Activated T-helper 1 cell treated with anti-CD3 and anti-CD28 coated beads, Interleukin-2, amount 50 U/mL, for 16 hours (primary cell): ENCODE measurements at regions not wholly inside any gene's neighbourhood (a gene's known extent, or its start where the extent isn't known, plus 50 kb on each side); places are given as distances from the start of the nearest gene placed in this dataset.
A peak's percentile ranks its signal among the peaks of the same experiment; 100 is the strongest.

Experiments
- DNase-seq, 2 donors: peaks; one replicate each; pipeline ENCODE4 v3.0.0-alpha.2; 2020; ENCODE audit warnings: low read depth in 1 of 2, low spot score in 1 of 2

DNA sequence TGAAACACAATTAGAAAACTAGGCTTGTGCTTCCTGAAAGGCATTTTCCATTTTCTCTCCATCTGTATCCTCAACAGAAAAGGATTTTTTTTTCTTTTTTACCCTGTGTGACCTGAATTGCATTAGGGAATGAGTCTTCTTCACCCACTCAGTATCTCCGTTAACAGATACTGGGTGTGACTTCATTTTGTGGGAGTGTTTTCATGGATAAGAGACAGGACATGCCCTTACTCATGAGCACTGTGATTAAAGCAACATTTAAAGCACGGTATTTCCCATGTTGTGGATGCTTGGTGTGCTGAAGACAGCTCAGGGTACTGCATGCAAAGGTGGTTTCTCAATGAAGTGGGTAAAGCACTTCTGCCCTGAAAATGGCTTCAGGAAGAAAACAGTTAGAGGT, 1397.3 kb upstream of the TMEM132C start:
- DNase-seq: no peak

DNA sequence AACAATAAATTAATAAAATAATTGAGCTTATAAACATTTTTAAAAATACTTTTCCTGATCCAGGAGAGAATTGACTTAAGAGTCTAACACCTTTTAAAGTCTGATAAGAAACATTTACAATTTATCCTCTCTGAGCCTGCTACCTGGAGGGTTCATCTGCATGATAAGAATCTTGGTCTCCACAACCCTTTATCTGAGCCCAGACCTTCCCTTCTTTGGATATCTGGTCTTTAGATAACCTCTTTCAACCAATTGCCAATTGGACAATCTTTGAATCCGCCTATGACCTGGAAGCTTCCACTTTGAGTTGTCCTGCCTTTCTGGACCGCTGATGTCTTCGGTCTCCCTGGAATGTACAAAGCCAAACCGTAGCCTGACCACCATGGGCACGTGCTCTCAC, 1393.3 kb upstream of the TMEM132C start:
- DNase-seq: no peak

DNA sequence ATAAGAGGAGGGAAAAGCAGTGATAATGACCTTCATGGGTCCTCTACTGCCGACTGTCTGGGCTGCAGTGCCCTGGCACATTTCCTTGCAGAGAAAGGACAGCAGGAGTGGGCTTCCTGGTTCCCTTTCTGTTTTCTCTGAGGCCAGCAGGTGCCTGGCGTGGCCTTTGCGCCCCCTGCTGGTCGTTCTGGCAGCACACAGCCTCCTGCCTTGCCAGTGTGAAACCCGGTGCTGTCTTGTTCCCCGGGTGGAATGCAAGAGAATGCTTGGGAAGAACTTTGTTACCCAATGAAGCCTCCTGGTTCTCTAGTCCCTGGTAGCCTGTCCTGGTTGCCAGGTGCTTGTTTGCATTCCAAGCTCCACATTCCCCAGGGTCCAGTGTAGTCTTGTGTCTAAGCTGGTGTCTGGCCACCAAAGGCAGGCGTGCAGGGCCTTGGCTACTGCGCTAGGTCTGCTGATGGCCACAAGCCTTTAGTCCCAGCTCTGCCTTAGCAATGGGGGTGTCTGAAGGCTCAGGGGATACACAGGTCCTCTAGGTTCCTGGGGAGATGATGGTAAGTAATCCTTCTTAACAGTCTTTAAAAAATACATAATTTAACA, 1392.4 kb upstream of the TMEM132C start:
- peak; percentile 40 to 49 for DNase-seq

DNA sequence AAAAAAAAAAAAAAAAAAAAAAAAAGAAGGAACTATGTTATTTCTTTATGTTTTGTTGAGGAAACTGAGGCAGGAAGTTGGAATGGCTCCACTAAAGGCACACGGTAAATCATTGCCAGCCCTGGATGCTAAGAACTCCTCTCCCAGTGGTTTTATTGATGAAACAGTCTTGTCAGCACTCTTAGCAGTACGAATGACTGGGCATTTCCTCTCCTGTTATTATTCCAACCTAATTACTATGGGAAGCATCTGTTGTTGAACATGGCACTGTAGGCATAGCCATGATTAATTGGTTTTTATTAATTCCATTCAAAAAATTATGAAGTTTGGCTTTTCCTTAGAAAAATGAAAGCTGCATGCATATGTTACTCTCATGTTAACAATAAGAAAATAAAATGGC, 1387.1 kb upstream of the TMEM132C start:
- DNase-seq: no peak

DNA sequence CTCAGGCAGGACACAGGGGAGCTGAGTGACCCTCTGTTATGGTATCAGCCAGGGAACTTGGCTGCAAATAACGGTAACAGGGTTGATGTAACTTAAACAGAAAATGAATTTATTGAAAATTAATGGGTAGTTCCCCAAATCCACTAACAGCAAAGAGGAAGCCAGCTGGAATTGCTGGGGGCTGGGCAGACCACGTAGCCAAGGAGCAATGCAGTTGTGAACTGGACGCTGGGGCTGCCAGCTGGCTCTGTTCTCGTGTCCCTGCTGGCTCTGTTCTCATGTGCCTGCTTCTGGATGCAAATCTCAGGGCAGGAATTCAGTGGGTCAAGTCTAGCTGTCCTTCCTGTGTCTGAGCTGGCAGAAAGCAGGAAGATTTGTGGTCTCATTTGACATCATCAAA, 1383.3 kb upstream of the TMEM132C start:
- DNase-seq: no peak

DNA sequence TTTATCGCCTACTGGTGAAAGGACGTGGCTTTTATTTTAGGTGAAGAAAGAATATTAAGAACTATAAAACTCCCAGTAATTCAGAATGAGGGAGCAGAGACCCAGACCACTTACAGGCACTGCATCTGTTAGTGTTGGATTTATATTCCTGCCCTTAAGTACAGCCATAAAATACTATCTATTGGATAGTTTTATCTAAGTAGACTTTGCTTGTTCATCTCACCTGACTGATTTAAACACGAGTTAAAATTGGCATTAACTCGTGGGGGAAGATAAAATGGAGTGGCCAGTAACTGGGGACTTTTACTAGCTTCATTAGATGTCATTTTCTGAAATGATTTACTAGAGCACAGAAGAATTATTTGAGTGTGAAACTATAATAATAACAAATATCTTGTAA, 1377.5 kb upstream of the TMEM132C start:
- DNase-seq: no peak

DNA sequence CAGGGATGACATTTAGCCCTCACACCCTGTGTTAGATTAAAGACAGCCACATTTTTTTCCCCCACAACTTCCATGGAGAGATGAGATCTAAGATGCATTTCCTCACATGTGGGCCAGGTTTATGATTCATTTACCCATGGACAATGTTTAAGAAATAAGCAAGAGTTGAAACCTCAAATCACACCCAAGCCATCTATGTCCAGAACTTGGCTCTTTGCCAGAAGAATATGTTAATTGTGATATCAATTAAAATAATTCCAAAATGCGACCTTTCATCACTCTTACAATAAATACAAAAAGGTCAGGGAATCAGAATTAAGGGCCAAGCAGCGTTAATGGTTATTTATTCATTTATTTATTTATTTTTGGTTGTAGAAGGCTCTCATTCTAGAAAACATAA, 1376.9 kb upstream of the TMEM132C start:
- no peak for DNase-seq

DNA sequence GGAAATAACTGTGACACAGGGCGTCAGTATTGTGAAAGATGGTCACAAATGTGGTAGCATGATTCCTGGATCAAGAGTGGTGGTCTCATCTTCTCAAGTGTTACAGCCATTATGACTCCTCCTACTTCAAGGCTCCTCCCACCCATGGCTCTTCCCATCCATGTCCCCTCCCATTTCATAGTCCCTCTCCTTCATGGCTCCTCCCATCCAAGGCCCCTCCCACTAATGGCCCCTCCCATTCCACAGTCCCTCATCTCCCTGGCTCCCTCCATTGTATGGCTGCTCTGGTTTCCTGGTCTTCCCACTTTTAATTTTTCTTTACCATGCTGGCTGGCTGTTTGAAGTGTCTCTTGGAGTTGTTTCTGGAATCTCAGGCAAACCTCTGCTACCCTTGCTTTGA, 1375.2 kb upstream of the TMEM132C start:
- no peak for DNase-seq

DNA sequence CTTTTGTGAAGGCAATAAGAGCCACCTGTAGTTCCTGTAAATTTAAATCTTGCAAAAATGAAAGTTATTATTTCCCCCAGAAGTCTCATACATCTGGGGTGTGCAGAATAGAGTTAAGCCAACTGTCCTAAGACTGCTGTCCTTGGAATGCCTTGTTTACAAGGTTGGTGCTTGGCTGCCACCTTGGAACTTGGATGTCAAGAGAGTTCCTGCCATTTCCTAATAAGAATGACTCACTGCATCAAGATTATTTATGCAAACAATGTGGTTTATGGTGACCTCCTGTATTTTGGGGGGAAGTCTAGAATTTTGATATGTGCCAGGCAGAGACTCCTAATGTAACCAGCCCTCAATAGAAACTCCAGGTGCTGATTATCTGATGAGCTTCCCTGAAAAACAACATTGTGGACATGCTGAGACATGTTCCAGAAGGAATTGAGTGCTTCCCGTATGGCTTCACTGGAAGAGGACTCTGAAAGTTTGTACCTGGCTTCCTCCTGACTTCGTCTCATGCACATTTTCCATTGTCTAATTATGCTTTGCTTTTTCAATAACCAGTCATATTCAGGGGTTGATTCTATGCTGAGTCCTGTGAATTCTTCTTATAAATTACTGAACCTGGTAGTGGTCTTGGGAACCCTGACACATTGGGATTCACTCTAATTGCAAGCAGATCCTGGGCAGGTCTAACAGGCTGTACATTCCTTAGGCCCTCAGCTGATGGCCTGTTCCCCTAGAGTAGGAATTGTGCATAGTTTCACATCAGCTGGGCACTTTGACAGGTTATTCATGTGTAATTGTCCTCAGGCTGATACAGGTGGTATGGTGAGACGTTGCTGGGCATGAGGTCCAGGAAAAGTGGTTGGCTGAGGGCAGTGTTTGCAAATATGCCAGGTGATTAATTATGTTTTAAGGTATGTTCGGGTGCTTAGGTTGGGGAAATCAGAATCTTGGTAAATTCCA, 1370.7 kb upstream of the TMEM132C start:
- no peak for DNase-seq

DNA sequence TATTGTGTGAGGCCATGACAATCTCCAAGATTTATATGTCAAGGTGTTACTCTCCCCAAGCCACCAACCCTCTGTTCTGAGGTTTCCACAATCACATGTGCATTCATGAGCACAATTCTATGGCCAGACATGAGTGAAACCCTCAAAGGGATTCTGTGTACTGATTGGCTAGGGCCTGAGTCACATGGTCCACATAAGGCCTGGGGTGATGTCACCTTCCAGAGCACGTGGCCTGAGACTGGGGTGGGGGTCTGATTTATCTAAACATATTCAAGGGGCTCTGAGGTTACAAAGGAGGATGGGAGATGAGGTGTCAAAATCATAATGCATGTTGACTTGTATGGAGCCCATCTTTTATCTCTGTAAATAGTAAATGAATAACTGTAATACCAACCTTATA, 1369.9 kb upstream of the TMEM132C start:
- no peak for DNase-seq

DNA sequence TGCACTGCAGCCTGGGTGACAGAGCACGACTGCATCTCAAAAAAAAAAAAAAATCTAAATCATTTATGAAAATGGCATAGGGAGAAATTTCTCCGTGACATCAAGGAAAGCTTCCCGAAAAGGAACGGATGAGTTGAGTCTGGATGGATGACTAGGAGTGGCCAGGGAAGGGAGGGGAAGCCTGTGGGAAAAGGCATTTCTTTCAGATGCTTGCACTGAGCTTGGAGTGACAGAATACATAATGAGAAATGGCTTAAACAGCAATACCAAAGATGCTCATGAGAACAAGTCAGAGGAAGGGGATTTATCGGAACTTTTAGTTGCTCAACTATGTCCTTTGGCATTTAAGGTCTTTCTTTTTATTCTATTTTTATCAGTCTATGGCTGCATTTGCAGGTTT, 1369.2 kb upstream of the TMEM132C start:
- DNase-seq: no peak

DNA sequence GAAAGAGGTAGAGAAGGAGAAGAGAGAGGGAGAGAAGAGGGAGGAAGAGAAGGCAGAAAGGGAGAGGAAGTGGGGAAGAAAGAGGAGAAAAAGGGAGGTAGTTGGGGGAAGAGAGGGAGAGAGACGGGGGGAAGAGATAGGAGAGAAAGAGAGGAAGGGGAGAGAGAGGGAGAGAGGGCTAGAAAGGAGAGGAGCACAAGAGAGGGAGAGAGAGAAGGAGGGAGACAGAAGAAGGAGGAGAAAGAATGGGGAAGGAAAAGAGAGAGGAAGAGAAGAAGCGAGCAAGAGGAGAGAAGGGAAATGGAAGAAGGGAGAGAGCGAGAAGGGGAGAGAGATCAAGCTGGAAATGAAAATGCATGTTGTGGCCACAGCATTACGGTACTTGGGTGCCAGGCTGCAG, 1368.4 kb upstream of the TMEM132C start:
- no peak for DNase-seq

DNA sequence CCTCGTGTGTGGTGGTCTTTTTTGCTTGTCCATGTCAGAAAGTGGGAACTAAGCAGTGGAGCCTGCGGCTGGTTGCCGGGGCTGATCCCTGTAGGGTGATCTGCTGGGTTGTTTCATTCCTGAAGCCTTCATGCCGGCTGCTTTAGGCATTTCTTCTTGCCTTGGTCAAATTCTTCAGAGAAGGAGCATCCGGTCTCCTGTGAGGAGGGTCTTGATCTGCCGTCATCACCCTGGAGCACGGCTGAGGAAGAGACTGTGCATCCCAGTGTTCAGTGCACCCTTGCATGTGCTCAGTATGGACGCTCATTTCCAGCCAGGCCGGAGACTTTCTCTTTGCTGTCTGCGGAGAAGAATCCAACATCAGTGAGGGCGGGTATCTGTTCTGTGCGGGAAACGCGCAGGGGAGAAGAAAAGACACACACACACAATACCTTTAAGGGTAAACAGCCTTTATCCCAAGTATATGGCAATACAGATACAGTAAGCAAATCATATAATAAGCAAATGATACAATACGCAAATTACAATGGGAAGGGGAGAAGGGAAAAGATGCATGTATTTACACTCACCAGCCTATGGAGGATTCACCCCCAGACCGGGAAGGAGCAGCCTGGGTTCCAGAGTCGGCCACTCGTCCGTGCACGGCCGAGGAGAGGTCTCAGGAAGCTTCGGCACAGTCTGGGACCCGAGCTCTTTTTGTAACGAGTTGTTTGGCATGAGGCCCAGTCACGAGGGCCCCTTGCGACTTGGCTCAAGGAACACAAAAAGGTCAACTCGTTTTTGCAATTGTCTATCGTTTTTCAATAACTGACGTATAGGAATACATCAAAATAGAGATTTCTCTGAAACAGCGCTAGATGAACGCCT, 1366.8 kb upstream of the TMEM132C start:
- no peak for DNase-seq

DNA sequence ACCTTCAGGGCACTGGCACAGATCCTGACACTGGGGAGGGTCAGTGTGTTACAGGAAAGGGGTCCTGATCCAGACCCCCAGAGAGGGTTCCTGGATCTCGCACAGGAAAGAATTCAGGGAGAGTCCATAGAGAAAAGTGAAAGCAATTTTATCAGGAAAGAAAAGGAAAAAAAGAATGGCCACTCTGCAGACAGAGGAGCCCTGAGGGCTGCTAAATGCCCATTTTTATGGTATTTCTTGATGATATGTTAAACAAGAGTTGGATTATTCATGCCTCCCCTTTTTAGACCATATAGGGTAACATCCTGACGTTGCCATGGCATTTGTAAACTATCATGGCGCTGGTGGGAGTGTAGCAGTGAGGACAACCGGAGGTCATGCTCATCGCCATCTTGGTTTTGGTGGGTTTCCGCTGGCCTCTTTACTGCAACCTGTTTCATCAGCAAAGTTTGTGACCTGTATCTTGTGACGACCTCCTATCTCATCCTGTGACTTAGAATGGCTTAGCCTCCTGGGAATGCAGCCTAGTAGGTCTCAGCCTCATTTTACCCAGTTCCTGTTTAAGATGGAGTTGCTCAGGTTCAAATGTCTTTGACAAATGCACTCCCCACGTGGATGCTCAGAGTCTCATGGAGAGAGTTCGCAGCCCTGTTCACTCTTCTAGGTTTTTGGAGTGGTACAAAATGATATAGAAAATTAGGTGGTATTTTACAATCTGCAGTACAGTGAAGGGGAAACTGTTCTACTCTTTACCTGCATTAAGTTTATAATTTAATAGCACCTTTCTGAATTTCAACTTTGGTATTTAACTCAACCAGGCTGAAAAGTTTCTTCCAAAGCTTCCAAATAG, 1363.7 kb upstream of the TMEM132C start:
- no peak for DNase-seq

DNA sequence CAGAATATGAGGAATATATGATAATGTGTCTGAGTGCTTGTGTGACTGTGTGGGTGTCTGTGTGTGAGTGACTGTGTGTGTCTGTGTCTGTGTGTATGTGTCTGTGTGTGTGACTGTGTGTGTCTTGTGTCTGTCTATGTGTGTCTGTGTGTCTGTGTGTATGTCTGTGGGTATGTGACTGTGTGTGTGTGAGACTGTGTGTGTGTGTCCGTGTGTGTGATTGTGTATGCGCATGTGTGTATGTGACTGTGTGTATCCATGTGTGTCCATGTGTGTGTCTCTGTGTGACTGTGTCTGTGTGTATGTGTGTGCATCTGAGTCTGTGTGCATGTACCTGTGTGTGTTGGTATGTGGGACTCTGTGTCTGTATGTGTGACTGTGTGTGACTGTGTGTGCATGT, 1361.2 kb upstream of the TMEM132C start:
- no peak for DNase-seq

DNA sequence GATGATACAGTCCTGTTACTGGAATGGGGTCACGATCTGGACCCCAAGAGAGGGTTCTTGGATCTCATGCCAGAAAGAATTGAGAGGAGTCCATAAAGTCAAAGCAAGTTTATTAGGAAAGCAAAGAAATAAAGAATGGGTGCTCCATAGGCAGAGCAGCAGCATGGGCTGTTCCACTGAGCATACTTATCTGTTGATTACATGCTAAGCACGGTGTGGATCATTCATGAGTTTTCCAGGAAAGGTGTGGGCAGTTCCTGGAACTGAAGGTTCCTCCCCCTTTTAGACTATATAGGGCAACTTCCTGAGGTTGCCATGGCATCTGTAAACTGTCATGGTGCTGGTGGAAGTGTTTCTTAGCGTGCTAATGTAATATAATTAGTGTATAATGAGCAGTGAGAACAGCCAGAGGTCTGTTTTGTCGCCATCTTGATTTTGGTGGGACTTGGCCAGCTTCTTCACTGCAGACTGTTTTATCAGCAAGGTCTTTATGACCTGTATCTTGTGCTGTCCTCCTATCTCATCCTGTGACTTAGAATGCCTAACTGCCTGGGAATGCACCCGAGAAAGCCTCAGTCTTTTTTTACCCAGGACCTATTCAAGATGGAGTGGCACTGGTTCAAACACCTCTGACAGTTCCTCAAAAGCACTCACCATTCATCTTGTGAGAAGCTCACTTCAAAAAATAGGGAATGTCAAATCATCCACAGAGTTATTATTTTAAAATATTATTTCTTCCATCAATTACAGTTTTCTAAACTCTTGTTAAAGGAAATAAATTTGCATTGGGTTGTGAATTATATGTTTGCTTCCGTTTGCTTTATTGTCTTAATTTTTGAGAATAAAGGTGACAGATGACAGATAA, 1358.8 kb upstream of the TMEM132C start:
- DNase-seq: no peak

DNA sequence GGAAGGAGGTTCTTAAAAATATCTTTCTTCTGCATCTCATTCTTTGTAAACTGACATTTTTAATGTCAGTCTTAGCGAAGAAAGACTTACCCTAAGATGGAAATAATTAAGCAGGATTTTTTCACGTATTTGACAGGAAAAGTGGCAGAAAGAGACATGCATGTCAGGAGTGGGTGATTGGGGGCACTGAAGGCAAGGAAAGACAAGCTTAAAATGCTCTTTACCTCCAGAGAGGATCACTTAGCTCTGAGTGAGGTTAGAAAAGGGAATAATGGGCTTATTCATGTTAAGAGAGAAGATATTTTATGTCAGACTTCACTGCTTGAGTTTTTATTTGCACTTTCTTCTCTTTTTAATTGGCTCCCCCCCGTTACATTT, 1358.2 kb upstream of the TMEM132C start:
- DNase-seq: no peak

DNA sequence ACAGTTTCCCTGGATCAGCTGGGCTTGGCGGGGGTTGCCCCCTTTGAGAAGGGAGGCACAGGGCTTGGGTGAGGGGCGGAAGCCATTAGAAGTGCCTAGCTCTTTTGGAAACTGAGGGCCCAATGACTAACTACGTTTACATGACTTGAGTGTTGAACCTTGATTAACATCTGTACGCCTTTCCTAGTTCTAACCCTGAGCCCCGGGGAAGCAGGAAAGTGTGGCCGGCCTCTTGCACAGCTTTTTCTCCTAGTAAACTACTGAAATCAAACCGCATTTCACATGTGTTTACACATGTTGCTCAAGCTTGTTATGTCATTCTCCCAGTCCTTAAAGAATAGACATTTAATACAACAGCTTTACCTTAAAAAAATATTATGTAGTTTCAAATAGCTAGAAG, 1356.4 kb upstream of the TMEM132C start:
- no peak for DNase-seq

DNA sequence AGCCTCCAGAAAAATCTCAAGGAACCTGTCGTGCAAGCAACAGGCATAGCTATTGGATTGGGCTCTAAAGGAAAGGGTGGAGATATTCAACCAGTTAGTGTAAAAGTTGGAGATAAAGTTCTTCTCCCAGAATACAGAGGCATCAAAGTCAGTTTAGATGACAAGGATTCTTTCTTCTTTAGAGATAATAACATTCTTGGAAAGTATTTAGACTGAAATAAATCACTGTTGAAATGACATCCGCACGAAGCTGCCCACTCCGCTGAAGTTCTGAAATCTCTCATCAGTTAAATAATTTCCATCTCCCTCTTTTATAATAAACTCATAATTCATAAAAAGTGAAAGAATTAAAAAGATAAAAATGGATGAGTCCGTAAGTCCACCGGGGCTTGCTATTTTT, 1354.9 kb upstream of the TMEM132C start:
- no peak for DNase-seq
